ENCODE measurements at regions not wholly inside any gene's neighbourhood (a gene's known extent, or its start where the extent isn't known, plus 50 kb on each side); places are given as distances from the start of the nearest gene placed in this dataset.
A peak's percentile ranks its signal among the peaks of the same experiment; 100 is the strongest.

GRCh38 chr10:26378861-26379294, 59.3 kb upstream of the APBB1IP start:
- CTCF ChIA-PET: no interaction called here
- Mint-ChIP-seq H3K27me3 (peaks cover 0 to 10% (median 0%) of the 10 kb centered on the region in 5 donors), H3K4me3 (no peak overlapping the region), H3K4me1 (peaks cover 0 to 1% (median 0%) of the 10 kb centered on the region in 7 donors), H3K9me3 (peaks cover 0 to 6% (median 0%) of the 10 kb centered on the region in 11 donors), H3K36me3 (peaks cover 0 to 5% (median 0%) of the 10 kb centered on the region in 5 donors), H3K27ac (no peak overlapping the region)
- POLR2A ChIA-PET: no interaction called here
- DNase-seq: no peak
- H3K9me3 ChIP-seq (ENCODE audit: control insufficient read depth in 2 of 3, low read length in 3 of 3): no peaks in the 10 kb centered on the region
- H3K4me3 ChIP-seq (ENCODE audit: low read length): no peak overlapping the region
- H3K27ac ChIP-seq (ENCODE audit: low read depth, low read length): no peak overlapping the region
- no peaks in the 10 kb centered on the region for H3K4me1 ChIP-seq (ENCODE audit: control insufficient read depth in 2 of 2, insufficient read depth in 2 of 2, low read length in 2 of 2)
- intact Hi-C loops (cut with micrococcal nuclease): no loop called here
- no peaks in the 10 kb centered on the region for H3K36me3 ChIP-seq (ENCODE audit: control insufficient read depth in 2 of 3, insufficient read depth in 3 of 3, low read length in 3 of 3)
- no peak for ATAC-seq
- H3K27me3 ChIP-seq (ENCODE audit: control insufficient read depth in 2 of 2, insufficient read depth in 2 of 2, low read length in 2 of 2): no peaks in the 10 kb centered on the region

GRCh38 chr10:26380815-26381214, 57.3 kb upstream of the APBB1IP start:
- Mint-ChIP-seq H3K27ac (peak overlapping the region in 1 of 9 donors; percentile 85), H3K9me3 (peaks cover 0 to 6% (median 0%) of the 10 kb centered on the region in 11 donors), H3K27me3 (peaks cover 0 to 5% (median 0%) of the 10 kb centered on the region in 5 donors), H3K4me3 (no peak overlapping the region), H3K4me1 (peaks cover 0 to 4% (median 0%) of the 10 kb centered on the region in 7 donors), H3K36me3 (peaks cover 0 to 5% (median 0%) of the 10 kb centered on the region in 5 donors)
- H3K9me3 ChIP-seq (ENCODE audit: control insufficient read depth in 2 of 3, low read length in 3 of 3): no peaks in the 10 kb centered on the region
- no peaks in the 10 kb centered on the region for H3K4me1 ChIP-seq (ENCODE audit: control insufficient read depth in 2 of 2, insufficient read depth in 2 of 2, low read length in 2 of 2)
- POLR2A ChIA-PET: no interaction called here
- intact Hi-C loops (cut with micrococcal nuclease): no loop called here
- no peaks in the 10 kb centered on the region for H3K27me3 ChIP-seq (ENCODE audit: control insufficient read depth in 2 of 2, insufficient read depth in 2 of 2, low read length in 2 of 2)
- no peak overlapping the region for H3K4me3 ChIP-seq (ENCODE audit: low read length)
- no peak overlapping the region for H3K27ac ChIP-seq (ENCODE audit: low read depth, low read length)
- H3K36me3 ChIP-seq (ENCODE audit: control insufficient read depth in 2 of 3, insufficient read depth in 3 of 3, low read length in 3 of 3): no peaks in the 10 kb centered on the region
- DNase-seq: no peak
- ATAC-seq: no peak
- CTCF ChIA-PET: no interaction called here

- no peak overlapping the region for H3K27ac Mint-ChIP-seq
- CTCF ChIA-PET: no interaction called here
- intact Hi-C loops (cut with micrococcal nuclease): no loop called here
Measured at GRCh38 chr10:26381986-26382385, 56.2 kb upstream of the APBB1IP start.

GRCh38 chr10:26384600-26384999, 53.5 kb upstream of the APBB1IP start:
- DNase-seq (no peak), ATAC-seq (no peak)
- peaks cover 0 to 4% (median 0%) of the 10 kb centered on the region in 7 donors for H3K4me1 Mint-ChIP-seq
- H3K27ac Mint-ChIP-seq: no peak overlapping the region
- no peak overlapping the region for H3K4me3 Mint-ChIP-seq
- ChIA-PET CTCF (no interaction called here), POLR2A (no interaction called here)
- Histone ChIP-seq H3K36me3 (ENCODE audit: control insufficient read depth in 2 of 3, insufficient read depth in 3 of 3, low read length in 3 of 3) (no peaks in the 10 kb centered on the region), H3K4me3 (ENCODE audit: low read length) (no peak overlapping the region), H3K27ac (ENCODE audit: low read depth, low read length) (no peak overlapping the region), H3K4me1 (ENCODE audit: control insufficient read depth in 2 of 2, insufficient read depth in 2 of 2, low read length in 2 of 2) (no peaks in the 10 kb centered on the region), H3K27me3 (ENCODE audit: control insufficient read depth in 2 of 2, insufficient read depth in 2 of 2, low read length in 2 of 2) (no peaks in the 10 kb centered on the region), H3K9me3 (ENCODE audit: control insufficient read depth in 2 of 3, low read length in 3 of 3) (no peaks in the 10 kb centered on the region)
- H3K9me3 Mint-ChIP-seq: peaks cover 0 to 9% (median 3%) of the 10 kb centered on the region in 11 donors
- intact Hi-C loops (cut with micrococcal nuclease): no loop called here
- H3K27me3 Mint-ChIP-seq: peaks cover 0 to 3% (median 0%) of the 10 kb centered on the region in 5 donors
- peaks cover 0 to 5% (median 0%) of the 10 kb centered on the region in 5 donors for H3K36me3 Mint-ChIP-seq

More at GRCh38 chr10:26381986-26382385, 56.2 kb upstream of the APBB1IP start:
- Histone ChIP-seq H3K36me3 (ENCODE audit: control insufficient read depth in 2 of 3, insufficient read depth in 3 of 3, low read length in 3 of 3) (no peaks in the 10 kb centered on the region), H3K27ac (ENCODE audit: low read depth, low read length) (no peak overlapping the region), H3K27me3 (ENCODE audit: control insufficient read depth in 2 of 2, insufficient read depth in 2 of 2, low read length in 2 of 2) (no peaks in the 10 kb centered on the region), H3K4me3 (ENCODE audit: low read length) (no peak overlapping the region), H3K9me3 (ENCODE audit: control insufficient read depth in 2 of 3, low read length in 3 of 3) (no peaks in the 10 kb centered on the region), H3K4me1 (ENCODE audit: control insufficient read depth in 2 of 2, insufficient read depth in 2 of 2, low read length in 2 of 2) (no peaks in the 10 kb centered on the region)
- peaks cover 0 to 3% (median 0%) of the 10 kb centered on the region in 5 donors for H3K36me3 Mint-ChIP-seq
- H3K4me1 Mint-ChIP-seq: peaks cover 0 to 4% (median 0%) of the 10 kb centered on the region in 7 donors
- ATAC-seq: no peak
- DNase-seq: no peak
- H3K4me3 Mint-ChIP-seq: no peak overlapping the region
- H3K27me3 Mint-ChIP-seq: peaks cover 0 to 4% (median 0%) of the 10 kb centered on the region in 5 donors
- peaks cover 0 to 5% (median 0%) of the 10 kb centered on the region in 11 donors for H3K9me3 Mint-ChIP-seq
- POLR2A ChIA-PET: no interaction called here

GRCh38 chr10:26385443-26385842, 52.7 kb upstream of the APBB1IP start:
- Histone ChIP-seq H3K27ac (ENCODE audit: low read depth, low read length) (no peak overlapping the region), H3K4me3 (ENCODE audit: low read length) (no peak overlapping the region), H3K4me1 (ENCODE audit: control insufficient read depth in 2 of 2, insufficient read depth in 2 of 2, low read length in 2 of 2) (no peaks in the 10 kb centered on the region), H3K9me3 (ENCODE audit: control insufficient read depth in 2 of 3, low read length in 3 of 3) (no peaks in the 10 kb centered on the region), H3K36me3 (ENCODE audit: control insufficient read depth in 2 of 3, insufficient read depth in 3 of 3, low read length in 3 of 3) (no peaks in the 10 kb centered on the region), H3K27me3 (ENCODE audit: control insufficient read depth in 2 of 2, insufficient read depth in 2 of 2, low read length in 2 of 2) (no peaks in the 10 kb centered on the region)
- peaks cover 0 to 6% (median 0%) of the 10 kb centered on the region in 5 donors for H3K36me3 Mint-ChIP-seq
- H3K27me3 Mint-ChIP-seq: peaks cover 0 to 5% (median 3%) of the 10 kb centered on the region in 5 donors
- H3K4me1 Mint-ChIP-seq: peaks cover 0 to 4% (median 0%) of the 10 kb centered on the region in 7 donors
- ATAC-seq (no peak), DNase-seq (no peak)
- H3K9me3 Mint-ChIP-seq: peaks cover 0 to 10% (median 4%) of the 10 kb centered on the region in 11 donors
- CTCF ChIA-PET: no interaction called here
- intact Hi-C loops (cut with micrococcal nuclease): no loop called here
- POLR2A ChIA-PET: no interaction called here
- H3K27ac Mint-ChIP-seq: no peak overlapping the region
- no peak overlapping the region for H3K4me3 Mint-ChIP-seq

- CTCF ChIA-PET: no interaction called here
- Histone ChIP-seq H3K4me1 (ENCODE audit: control insufficient read depth in 2 of 2, insufficient read depth in 2 of 2, low read length in 2 of 2) (no peaks in the 10 kb centered on the region), H3K27me3 (ENCODE audit: control insufficient read depth in 2 of 2, insufficient read depth in 2 of 2, low read length in 2 of 2) (peaks cover 0 to 3% of the 10 kb centered on the region in 2 donors), H3K36me3 (ENCODE audit: control insufficient read depth in 2 of 3, insufficient read depth in 3 of 3, low read length in 3 of 3) (no peaks in the 10 kb centered on the region), H3K4me3 (ENCODE audit: low read length) (no peak overlapping the region), H3K9me3 (ENCODE audit: control insufficient read depth in 2 of 3, low read length in 3 of 3) (no peaks in the 10 kb centered on the region), H3K27ac (ENCODE audit: low read depth, low read length) (no peak overlapping the region)
- Mint-ChIP-seq H3K27ac (no peak overlapping the region), H3K4me3 (no peak overlapping the region), H3K36me3 (peaks cover 0 to 6% (median 0%) of the 10 kb centered on the region in 5 donors), H3K27me3 (peaks cover 0 to 13% (median 11%) of the 10 kb centered on the region in 5 donors), H3K9me3 (peaks cover 0 to 10% (median 4%) of the 10 kb centered on the region in 11 donors), H3K4me1 (peaks cover 0 to 8% (median 2%) of the 10 kb centered on the region in 7 donors)
- POLR2A ChIA-PET: no interaction called here
- no peak for DNase-seq
- peak; percentile 72 for ATAC-seq
- intact Hi-C loops (cut with micrococcal nuclease): no loop called here
Measured at GRCh38 chr10:26386781-26387180, 51.4 kb upstream of the APBB1IP start.

All from naive thymus-derived CD4-positive, alpha-beta T cell (primary cell).